GM12878 (cell line): ENCODE measurements at regions not wholly inside any gene's neighbourhood (a gene's known extent, or its start where the extent isn't known, plus 50 kb on each side); places are given as distances from the start of the nearest gene placed in this dataset.

ENCODE experiments used
- ATAC-seq: fragments of 200-7000 bp; cut with Tn5 transposase; 3 replicates; pipeline ENCODE4 v1.9.1; 2020; ENCODE audit warnings: mild to moderate bottlenecking, moderate library complexity
- BruUV-seq: library from RNA; stranded (reverse); fragments of 400-500 nt; replicated peaks from 2 replicates; lab custom pipeline; 2021; lab: Mats Ljungman, UMichigan
- CTCF ChIA-PET: fragments of 300-600 bp; sonication (Branson Sonifier 250); formaldehyde crosslinking; extraction: SDS; loops from one replicate; lab custom pipeline; 2021; ENCODE audit warnings: inconsistent platforms; lab: Yijun Ruan, JAX
- POLR2A ChIA-PET: fragments of 350-600 bp; formaldehyde crosslinking; extraction: SDS; loops from one replicate; lab custom pipeline; 2021; ENCODE audit warnings: inconsistent platforms; lab: Charles Lee
- RAD21 ChIA-PET: fragments of 300-600 bp; sonication (Branson Sonifier 250); formaldehyde crosslinking; loops from one replicate; lab custom pipeline; 2023; ENCODE audit warnings: antibody characterized with exemption; ENCODE audit not compliant: unreplicated experiment; lab: Charles Lee
- SMC1A ChIA-PET: fragments of 300-600 bp; sonication (Branson Sonifier 250); formaldehyde crosslinking; loops from one replicate; lab custom pipeline; 2023; ENCODE audit not compliant: unreplicated experiment, uncharacterized antibody; lab: Charles Lee
- DNase-seq: peaks from one replicate; pipeline ENCODE4 v3.0.0-alpha.2; 2011; ENCODE audit warnings: low read depth, low spot score
- FAIRE-seq: peaks from 3 replicates; lab custom pipeline; 2011; peaks lifted over from hg19 to GRCh38; lab: Jason Lieb, UNC
- H2AFZ ChIP-seq: 2 replicates; pipeline ENCODE4 v1.6.0; 2011; ENCODE audit warnings: low read depth, low read length, control low read depth; ENCODE audit not compliant: control insufficient read depth
- H3K27ac ChIP-seq: 2 replicates; pipeline ENCODE4 v1.5.1; 2011; ENCODE audit warnings: control low read depth; ENCODE audit not compliant: control insufficient read depth, insufficient read depth
- H3K27me3 ChIP-seq, 2 experiments: replicated peaks in 1 of 2; 2 replicates each; pipeline versions ENCODE4 v1.6.0 to v1.6.1; 2011; ENCODE audit warnings: low read length in 1 of 2; ENCODE audit not compliant: control insufficient read depth in 2 of 2, insufficient read depth in 2 of 2
- H3K36me3 ChIP-seq, 2 experiments: 2 replicates each; pipeline ENCODE4 v1.5.1; 2011; ENCODE audit warnings: low read length in 1 of 2; ENCODE audit not compliant: control insufficient read depth in 2 of 2, insufficient read depth in 2 of 2
- H3K4me1 ChIP-seq: 2 replicates; pipeline ENCODE4 v1.6.1; 2011; ENCODE audit warnings: mild to moderate bottlenecking, low read length, moderate library complexity, mixed read lengths; ENCODE audit not compliant: control insufficient read depth, insufficient read depth
- H3K4me2 ChIP-seq: 2 replicates; pipeline ENCODE4 v1.6.0; 2011; ENCODE audit warnings: control low read depth; ENCODE audit not compliant: control insufficient read depth, insufficient read depth
- H3K4me3 ChIP-seq: fragments of 200-600 bp; sonication (generic); 2 replicates; pipeline ENCODE4 v1.5.1; 2016
- H3K79me2 ChIP-seq: 2 replicates; pipeline ENCODE4 v1.6.0; 2011; ENCODE audit warnings: low read length; ENCODE audit not compliant: control insufficient read depth, insufficient read depth
- H3K9ac ChIP-seq: 2 replicates; pipeline ENCODE4 v1.8.0; 2011; ENCODE audit warnings: low read length, control low read depth, mixed read lengths; ENCODE audit not compliant: control insufficient read depth, insufficient read depth
- H3K9me3 ChIP-seq: replicated peaks from 3 replicates; pipeline ENCODE4 v1.5.1; 2011; ENCODE audit warnings: mild to moderate bottlenecking, low read length; ENCODE audit not compliant: control insufficient read depth, insufficient read depth
- H4K20me1 ChIP-seq: 2 replicates; pipeline ENCODE4 v1.6.0; 2011; ENCODE audit not compliant: control insufficient read depth, insufficient read depth
- CBX5 ChIP-seq: sonication (generic); IDR thresholded peaks from 2 replicates; pipeline ENCODE4 v1.6.1; 2016; ENCODE audit warnings: low read depth, moderate library complexity, mild to moderate bottlenecking, inconsistent platforms
- IRF4 ChIP-seq: IDR thresholded peaks from 2 replicates; pipeline ENCODE4 v1.6.1; 2011; ENCODE audit warnings: low read depth, low read length
- NKRF ChIP-seq: fragments of 450-650 bp; conservative IDR thresholded peaks from 2 replicates; pipeline ENCODE4 v1.6.1; 2017; ENCODE audit warnings: mild to moderate bottlenecking, moderate library complexity
- RELA ChIP-seq: fragments of 450-650 bp; IDR thresholded peaks from 2 replicates; pipeline ENCODE4 v1.8.0; 2014; ENCODE audit warnings: borderline replicate concordance; ENCODE audit not compliant: partially characterized antibody
- SMARCA5 ChIP-seq: fragments of 450-650 bp; IDR thresholded peaks from 2 replicates; pipeline ENCODE4 v1.6.1; 2017; ENCODE audit warnings: mild to moderate bottlenecking
- SP1 ChIP-seq: IDR thresholded peaks from one replicate; pipeline ENCODE4 v1.6.1; 2011; ENCODE audit warnings: low read depth, low read length
- SRF ChIP-seq, 2 experiments: IDR thresholded peaks; 2 replicates each; pipeline ENCODE4 v1.6.1; 2011; ENCODE audit warnings: low read depth in 2 of 2, low read length in 2 of 2, mild to moderate bottlenecking in 1 of 2, moderate library complexity in 1 of 2
- WGBS: methylation state at CpG from one replicate; pipeline ENCODE4 v1.1.6; 2016; ENCODE audit warnings: low lambda C conversion rate; ENCODE audit not compliant: insufficient replicate concordance, insufficient coverage; ENCODE audit errors: missing lambda C conversion rate; 5-methylcytosine and 5-hydroxymethylcytosine counted together
- in situ Hi-C: fragments of 300-500 bp; cut with MboI; formaldehyde crosslinking; loops from 9 replicates; pipeline ENCODE4 v1.14.3; 2018; ENCODE audit warnings: mixed read lengths
- intact Hi-C: fragments of 100-400 bp; cut with micrococcal nuclease; formaldehyde crosslinking; loops from one replicate; pipeline ENCODE4 v1.14.2; 2022; ENCODE audit not compliant: unreplicated experiment

GRCh38 chr12:115243933-115244628 is 560.1 kb upstream of the TBX3 start:
- Histone ChIP-seq H3K36me3 (no peaks in the 10 kb centered on the region), H3K4me2 (no peak overlapping the region), H3K9ac (no peak overlapping the region), H2AFZ (no peak overlapping the region), H3K27me3 (no peaks in the 10 kb centered on the region), H3K4me1 (no peaks in the 10 kb centered on the region), H3K27ac (no peak overlapping the region), H3K9me3 (no peaks in the 10 kb centered on the region; the same call in 2 of the 3 replicates), H3K79me2 (no peaks in the 10 kb centered on the region), H4K20me1 (no peaks in the 10 kb centered on the region), H3K4me3 (no peak overlapping the region)
- FAIRE-seq (no peak), ATAC-seq (no peak), DNase-seq (no peak)
- ChIA-PET RAD21 (no interaction called here), CTCF (no interaction called here), SMC1A (no interaction called here), POLR2A (no interaction called here)
- 30% methylated on average over 4 of the region's 5 CpGs for WGBS
- no peak for TF ChIP-seq SRF (IDR thresholded peaks at IDR 0.05; ENCODE audit: low read depth in 2 of 2, low read length in 2 of 2)
- TF ChIP-seq NKRF: no peak
- in situ Hi-C loops: no loop called here
- intact Hi-C loops: no loop called here
- BruUV-seq: no TSS peak

- Histone ChIP-seq H3K79me2 (no peaks in the 10 kb centered on the region), H2AFZ (no peak overlapping the region), H3K9me3 (no peaks in the 10 kb centered on the region), H4K20me1 (no peaks in the 10 kb centered on the region), H3K4me3 (no peak overlapping the region), H3K4me1 (no peaks in the 10 kb centered on the region), H3K9ac (no peak overlapping the region), H3K27ac (no peak overlapping the region), H3K4me2 (no peak overlapping the region), H3K36me3 (no peaks in the 10 kb centered on the region), H3K27me3 (no peaks in the 10 kb centered on the region)
- POLR2A ChIA-PET: no interaction called here
- intact Hi-C loops: no loop called here
- no TSS peak for BruUV-seq
- ATAC-seq: no peak
- in situ Hi-C loops: no loop called here
- DNase-seq: no peak
- TF ChIP-seq IRF4 (no peak), CBX5 (no peak), NKRF (no peak), RELA (no peak), SMARCA5 (no peak), SP1 (no peak)
- CTCF ChIA-PET: no interaction called here
- no peak for FAIRE-seq
- SMC1A ChIA-PET: no interaction called here
- 0% methylated on average over 1 of the region's 1 CpG for WGBS
- RAD21 ChIA-PET: no interaction called here
Observed at GRCh38 chr12:115240251-115240650, 556.3 kb upstream of the TBX3 start.
